Common myeloid progenitor, CD34-positive (primary cell): ENCODE measurements at regions not wholly inside any gene's neighbourhood (a gene's known extent, or its start where the extent isn't known, plus 50 kb on each side); places are given as distances from the start of the nearest gene placed in this dataset.
A peak's percentile ranks its signal among the peaks of the same experiment; 100 is the strongest.

Source experiments
- CTCF ChIA-PET: fragments of 350-600 bp; sonication (Branson Sonifier 250); formaldehyde crosslinking; loops from one replicate; lab custom pipeline; 2021; ENCODE audit warnings: antibody characterized with exemption; lab: Charles Lee
- POLR2A ChIA-PET: fragments of 350-600 bp; sonication (Branson Sonifier 250); formaldehyde crosslinking; loops from one replicate; lab custom pipeline; 2021; ENCODE audit warnings: antibody characterized with exemption; lab: Charles Lee
- DNase-seq, 3 donors: peaks; one replicate each; pipeline versions ENCODE4 v3.0.0 to v3.0.0-alpha.2; 2013
- H3K27ac ChIP-seq, 2 experiments: 1 replicate in 1 of 2; 2 replicates in 1 of 2; pipeline ENCODE4 v1.7.0; 2013; ENCODE audit warnings: inconsistent platforms in 2 of 2, low read length in 2 of 2, mild to moderate bottlenecking in 2 of 2, low read depth in 1 of 2, moderate library complexity in 1 of 2; ENCODE audit not compliant: severe bottlenecking in 2 of 2, insufficient read depth in 1 of 2, poor library complexity in 1 of 2
- H3K27me3 ChIP-seq, 5 experiments: replicated peaks in 2 of 5; 1 replicate in 3 of 5; 2 replicates in 2 of 5; pipeline versions ENCODE4 v1.6.1 to v1.7.0; 2013; ENCODE audit warnings: low read length in 4 of 5, mild to moderate bottlenecking in 2 of 5, moderate library complexity in 2 of 5, inconsistent platforms in 1 of 5; ENCODE audit not compliant: insufficient read depth in 5 of 5, control insufficient read depth in 4 of 5
- H3K36me3 ChIP-seq, 4 experiments: 1 replicate in 2 of 4; 2 replicates in 2 of 4; pipeline versions ENCODE4 v1.6.1 to v1.7.0; 2013; ENCODE audit warnings: low read length in 3 of 4, control low read depth in 1 of 4, mild to moderate bottlenecking in 1 of 4; ENCODE audit not compliant: control insufficient read depth in 4 of 4, insufficient read depth in 4 of 4
- H3K4me1 ChIP-seq, 4 experiments: 1 replicate in 3 of 4; 2 replicates in 1 of 4; pipeline versions ENCODE4 v1.6.1 to v1.7.1; 2013; ENCODE audit warnings: low read length in 3 of 4, mild to moderate bottlenecking in 3 of 4, control low read depth in 1 of 4, inconsistent platforms in 1 of 4, moderate library complexity in 1 of 4; ENCODE audit not compliant: control insufficient read depth in 4 of 4, insufficient read depth in 4 of 4; ENCODE audit errors: control extremely low read depth in 1 of 4
- H3K4me3 ChIP-seq, 7 experiments: 1 replicate in 4 of 7; 2 replicates in 3 of 7; pipeline versions ENCODE4 v1.5.1 to v1.7.0; 2013; ENCODE audit warnings: mild to moderate bottlenecking in 7 of 7, low read length in 6 of 7, moderate library complexity in 6 of 7, inconsistent platforms in 2 of 7, low read depth in 2 of 7, control low read depth in 1 of 7; ENCODE audit not compliant: insufficient read depth in 4 of 7, control insufficient read depth in 1 of 7; ENCODE audit errors: extremely low read depth in 1 of 7
- H3K9me3 ChIP-seq, 5 experiments: 1 replicate in 4 of 5; 2 replicates in 1 of 5; pipeline versions ENCODE4 v1.6.1 to v1.7.1; 2013; ENCODE audit warnings: low read length in 4 of 5, mild to moderate bottlenecking in 2 of 5, inconsistent platforms in 1 of 5, low read depth in 1 of 5, moderate library complexity in 1 of 5; ENCODE audit not compliant: control insufficient read depth in 4 of 5, insufficient read depth in 2 of 5; ENCODE audit errors: control extremely low read depth in 1 of 5
- WGBS: methylation state at CpG from one replicate; pipeline ENCODE4 v1.1.5; 2013; ENCODE audit not compliant: insufficient coverage; 5-methylcytosine and 5-hydroxymethylcytosine counted together

GRCh38 chr7:26476271-26476670 lies 184.6 kb downstream of the SNX10 start:
- ChIA-PET POLR2A (interaction anchor here (0.6 kb wide), 1 partner anchor 59 kb away, joined by 3 read pairs; no protein-coding TSS in a partner anchor), CTCF (no interaction called here)
- DNase-seq: no peak
- no peaks in the 10 kb centered on the region for H3K36me3 ChIP-seq
- no peaks in the 10 kb centered on the region for H3K27me3 ChIP-seq
- H3K4me1 ChIP-seq: peaks cover 0 to 3% (median 0%) of the 10 kb centered on the region in 4 experiments
- no peaks in the 10 kb centered on the region for H3K9me3 ChIP-seq
- WGBS: 100% methylated on average over 1 of the region's 1 CpG
- H3K27ac ChIP-seq: no peak overlapping the region
- H3K4me3 ChIP-seq: no peak overlapping the region

- CTCF ChIA-PET: interaction anchor here (0.9 kb wide), 1 partner anchor 16 kb away, joined by 3 read pairs; no protein-coding TSS in a partner anchor
- POLR2A ChIA-PET: no interaction called here
- WGBS: 72% methylated on average over 2 of the region's 4 CpGs
These were observed 185.8 kb downstream of the SNX10 start for GRCh38 chr7:26477381-26477990.

GRCh38 chr7:26478550-26478949 lies 186.9 kb downstream of the SNX10 start:
- Histone ChIP-seq H3K4me1 (peaks cover 0 to 3% (median 0%) of the 10 kb centered on the region in 4 experiments), H3K36me3 (no peaks in the 10 kb centered on the region), H3K27ac (no peak overlapping the region), H3K4me3 (no peak overlapping the region), H3K9me3 (peaks cover 0 to under 1% (median 0%) of the 10 kb centered on the region in 5 experiments), H3K27me3 (no peaks in the 10 kb centered on the region)
- ChIA-PET POLR2A (no interaction called here), CTCF (no interaction called here)
- 100% methylated on average over 2 of the region's 4 CpGs for WGBS
- no peak for DNase-seq

More at GRCh38 chr7:26477381-26477990, 185.8 kb downstream of the SNX10 start:
- no peaks in the 10 kb centered on the region for H3K27me3 ChIP-seq
- no peak overlapping the region for H3K4me3 ChIP-seq
- H3K4me1 ChIP-seq: peaks cover 0 to 3% (median 0%) of the 10 kb centered on the region in 4 experiments
- H3K9me3 ChIP-seq: no peaks in the 10 kb centered on the region
- no peaks in the 10 kb centered on the region for H3K36me3 ChIP-seq
- DNase-seq: peak in 2 of 3 donors; percentile 16
- H3K27ac ChIP-seq: no peak overlapping the region

- Histone ChIP-seq H3K27ac (no peak overlapping the region), H3K27me3 (no peaks in the 10 kb centered on the region), H3K9me3 (peaks cover 0 to 6% (median 0%) of the 10 kb centered on the region in 5 experiments), H3K36me3 (no peaks in the 10 kb centered on the region), H3K4me1 (peaks cover 0 to 2% (median 0%) of the 10 kb centered on the region in 4 experiments), H3K4me3 (no peak overlapping the region)
- ChIA-PET POLR2A (no interaction called here), CTCF (interaction anchor here (0.8 kb wide), 1 partner anchor 8 kb away, joined by 3 read pairs; no protein-coding TSS in a partner anchor)
- WGBS: 92% methylated on average over 3 of the region's 3 CpGs
- no peak for DNase-seq
These were observed 187.9 kb downstream of the SNX10 start for GRCh38 chr7:26479581-26479980.

GRCh38 chr7:26480156-26480555 lies 188.5 kb downstream of the SNX10 start:
- Histone ChIP-seq H3K4me1 (peaks cover 0 to 5% (median 2%) of the 10 kb centered on the region in 4 experiments), H3K9me3 (peaks cover 0 to 6% (median 0%) of the 10 kb centered on the region in 5 experiments), H3K27me3 (no peaks in the 10 kb centered on the region), H3K27ac (no peak overlapping the region), H3K4me3 (no peak overlapping the region), H3K36me3 (no peaks in the 10 kb centered on the region)
- WGBS: 94% methylated on average over 7 of the region's 9 CpGs
- no peak for DNase-seq
- CTCF ChIA-PET: no interaction called here
- POLR2A ChIA-PET: no interaction called here

GRCh38 chr7:26482927-26483326 lies 191.3 kb downstream of the SNX10 start:
- no peaks in the 10 kb centered on the region for H3K36me3 ChIP-seq
- H3K4me3 ChIP-seq: no peak overlapping the region
- H3K9me3 ChIP-seq: peaks cover 0 to 6% (median 0%) of the 10 kb centered on the region in 5 experiments
- ChIA-PET POLR2A (no interaction called here), CTCF (interaction anchor here (1.4 kb wide), 2 partner anchors 9 to 12 kb away, joined by 3 to 5 read pairs; no protein-coding TSS in a partner anchor)
- peaks cover 0 to 17% (median 6%) of the 10 kb centered on the region in 4 experiments for H3K4me1 ChIP-seq
- H3K27me3 ChIP-seq: no peaks in the 10 kb centered on the region
- H3K27ac ChIP-seq: no peak overlapping the region
- no peak for DNase-seq
- 100% methylated on average over 3 of the region's 3 CpGs for WGBS

- H3K4me1 ChIP-seq: peaks cover 0 to 17% (median 6%) of the 10 kb centered on the region in 4 experiments
- H3K4me3 ChIP-seq: no peak overlapping the region
- no peaks in the 10 kb centered on the region for H3K27me3 ChIP-seq
- H3K27ac ChIP-seq: no peak overlapping the region
- 100% methylated on average over 3 of the region's 5 CpGs for WGBS
- H3K9me3 ChIP-seq: peaks cover 0 to 6% (median 0%) of the 10 kb centered on the region in 5 experiments
- POLR2A ChIA-PET: no interaction called here
- H3K36me3 ChIP-seq: no peaks in the 10 kb centered on the region
- no peak for DNase-seq
- CTCF ChIA-PET: no interaction called here
These were observed 192.2 kb downstream of the SNX10 start for GRCh38 chr7:26483843-26484242.
